GM23338 (cell line): ENCODE measurements at regions not wholly inside any gene's neighbourhood (a gene's known extent, or its start where the extent isn't known, plus 50 kb on each side); places are given as distances from the start of the nearest gene placed in this dataset.

Experiments
- ATAC-seq: fragments of 200-7000 bp; cut with Tn5 transposase; 3 replicates; pipeline ENCODE4 v1.9.1; 2020
- DNase-seq: peaks from one replicate; pipeline ENCODE4 v3.0.0-alpha.2; 2015; ENCODE audit warnings: low spot score
- H2AFZ ChIP-seq: fragments of 200-600 bp; sonication (generic); 2 replicates; pipeline ENCODE4 v1.8.0; 2016; ENCODE audit warnings: antibody characterized with exemption, mild to moderate bottlenecking, moderate library complexity
- H3F3A ChIP-seq: fragments of 200-600 bp; sonication (generic); replicated peaks from 2 replicates; pipeline ENCODE4 v1.8.0; 2017; ENCODE audit warnings: antibody characterized with exemption, mixed run types, low read depth
- H3K27ac ChIP-seq: fragments of 200-600 bp; sonication (generic); 2 replicates; pipeline ENCODE4 v1.6.1; 2016; ENCODE audit warnings: low read depth
- H3K27me3 ChIP-seq: fragments of 200-600 bp; sonication (generic); 2 replicates; pipeline ENCODE4 v1.8.0; 2016; ENCODE audit warnings: mild to moderate bottlenecking, mixed run types, moderate library complexity; ENCODE audit not compliant: insufficient read depth
- H3K36me3 ChIP-seq: fragments of 200-600 bp; sonication (generic); 2 replicates; pipeline ENCODE4 v1.8.0; 2016; ENCODE audit warnings: mild to moderate bottlenecking; ENCODE audit not compliant: insufficient read depth
- H3K4me1 ChIP-seq: fragments of 200-600 bp; sonication (generic); 2 replicates; pipeline ENCODE4 v1.8.0; 2016; ENCODE audit warnings: mild to moderate bottlenecking, moderate library complexity; ENCODE audit not compliant: insufficient read depth
- H3K4me2 ChIP-seq: fragments of 200-600 bp; sonication (generic); 2 replicates; pipeline ENCODE4 v1.7.1; 2017; ENCODE audit warnings: mixed run types
- H3K4me3 ChIP-seq: fragments of 200-600 bp; sonication (generic); 2 replicates; pipeline ENCODE4 v1.6.1; 2016; ENCODE audit warnings: mixed run types
- H3K79me2 ChIP-seq: fragments of 200-600 bp; sonication (generic); replicated peaks from 2 replicates; pipeline ENCODE4 v1.8.0; 2017; ENCODE audit warnings: mild to moderate bottlenecking; ENCODE audit not compliant: insufficient read depth
- H3K9me2 ChIP-seq: fragments of 200-600 bp; sonication (generic); 2 replicates; pipeline ENCODE4 v1.8.0; 2017; ENCODE audit not compliant: insufficient read depth
- H4K20me1 ChIP-seq: fragments of 200-600 bp; sonication (generic); replicated peaks from 2 replicates; pipeline ENCODE4 v1.8.0; 2017; ENCODE audit warnings: mild to moderate bottlenecking; ENCODE audit not compliant: insufficient read depth
- H3K27ac Mint-ChIP-seq: 2 replicates; pipeline ENCODE4 v1.8.0; 2020; ENCODE audit warnings: inconsistent platforms, mild to moderate bottlenecking, moderate library complexity, mixed read lengths
- H3K27me3 Mint-ChIP-seq: 3 replicates; pipeline ENCODE4 v1.8.0; 2022; ENCODE audit warnings: low read depth, mild to moderate bottlenecking, moderate library complexity, mixed read lengths, inconsistent platforms; ENCODE audit not compliant: insufficient read depth, poor library complexity
- H3K36me3 Mint-ChIP-seq: 3 replicates; pipeline ENCODE4 v1.8.0; 2021; ENCODE audit warnings: low read depth, mild to moderate bottlenecking, inconsistent platforms, moderate library complexity, mixed read lengths
- H3K4me1 Mint-ChIP-seq: 3 replicates; pipeline ENCODE4 v1.8.0; 2020; ENCODE audit warnings: mild to moderate bottlenecking, inconsistent platforms, mixed read lengths
- H3K4me3 Mint-ChIP-seq: 3 replicates; pipeline ENCODE4 v1.8.0; 2021; ENCODE audit warnings: moderate library complexity, mild to moderate bottlenecking, inconsistent platforms, mixed read lengths
- H3K9me3 Mint-ChIP-seq: 3 replicates; pipeline ENCODE4 v1.8.0; 2020; ENCODE audit warnings: moderate library complexity, mild to moderate bottlenecking, inconsistent platforms, mixed read lengths
- CTCF ChIP-seq, 2 experiments: fragments of 200-600 bp in 1 of 2; sonication (generic) in 1 of 2; conservative IDR thresholded peaks; 2 replicates each; pipeline versions ENCODE4 v1.5.1 to v1.6.1; 2016 to 2017; ENCODE audit warnings: antibody characterized with exemption in 2 of 2, low read depth in 2 of 2, mild to moderate bottlenecking in 2 of 2, moderate library complexity in 1 of 2
- ETS1 ChIP-seq: IDR thresholded peaks from 2 replicates; pipeline ENCODE4 v1.6.1; 2016; ENCODE audit warnings: antibody characterized with exemption
- EZH2 ChIP-seq: fragments of 200-600 bp; sonication (generic); IDR thresholded peaks from one replicate; pipeline ENCODE4 v1.8.0; 2017; ENCODE audit warnings: antibody characterized with exemption, mild to moderate bottlenecking, low read depth; ENCODE audit not compliant: unreplicated experiment
- EZH2phosphoT487 ChIP-seq: fragments of 200-600 bp; sonication (generic); IDR thresholded peaks from one replicate; pipeline ENCODE4 v1.8.1; 2018; ENCODE audit warnings: antibody characterized with exemption; ENCODE audit not compliant: unreplicated experiment
- JUNB ChIP-seq: IDR thresholded peaks from one replicate; pipeline ENCODE4 v1.6.1; 2016; ENCODE audit warnings: antibody characterized with exemption; ENCODE audit not compliant: unreplicated experiment
- NANOG ChIP-seq: IDR thresholded peaks from 2 replicates; pipeline ENCODE4 v1.6.1; 2016; ENCODE audit warnings: antibody characterized with exemption, borderline replicate concordance
- ZNF331 ChIP-seq: fragments of 250-450 bp; sonication (Bioruptor Pico); IDR thresholded peaks from 2 replicates; pipeline ENCODE4 v1.5.0; 2020; ENCODE audit warnings: low read depth, mild to moderate bottlenecking, moderate library complexity
- ZNF462 ChIP-seq: fragments of 250-450 bp; sonication (Bioruptor Pico); IDR thresholded peaks from 2 replicates; pipeline ENCODE4 v1.5.0; 2020; ENCODE audit warnings: mild to moderate bottlenecking, moderate library complexity

- H3K27ac Mint-ChIP-seq = no peak overlapping the region
- Histone ChIP-seq H4K20me1 (no peaks in the 10 kb centered on the region), H3K27ac (no peak overlapping the region), H3K4me1 (peaks cover 4% of the 10 kb centered on the region; the same call in 1 of the 2 replicates), H3F3A (no peaks in the 10 kb centered on the region), H3K4me2 (no peak overlapping the region), H3K27me3 (no peaks in the 10 kb centered on the region), H3K9me2 (no peaks in the 10 kb centered on the region), H3K4me3 (no peak overlapping the region), H3K36me3 (no peaks in the 10 kb centered on the region), H3K79me2 (no peaks in the 10 kb centered on the region), H2AFZ (peak overlapping the region; percentile 59; the same call in 1 of the 2 replicates)
- H3K4me3 Mint-ChIP-seq = no peak overlapping the region
- TF ChIP-seq NANOG (no peak), EZH2phosphoT487 (no peak), EZH2 (no peak), ETS1 (no peak), JUNB (no peak), CTCF (conservative IDR thresholded peaks at IDR 0.05; ENCODE audit: low read depth in 2 of 2) (no peak), ZNF331 (no peak), ZNF462 (no peak)
- peaks cover 32% of the 10 kb centered on the region for H3K4me1 Mint-ChIP-seq
- DNase-seq (no peak), ATAC-seq (no peak)
- H3K36me3 Mint-ChIP-seq = no peaks in the 10 kb centered on the region
- no peaks in the 10 kb centered on the region for H3K9me3 Mint-ChIP-seq
- peaks cover 15% of the 10 kb centered on the region for H3K27me3 Mint-ChIP-seq
Measured at GRCh38 chr1:234927971-234928640, 200.5 kb downstream of the TOMM20 start.
